SU-DHL-6 (cell line): ENCODE measurements at regions not wholly inside any gene's neighbourhood (a gene's known extent, or its start where the extent isn't known, plus 50 kb on each side); places are given as distances from the start of the nearest gene placed in this dataset.

Experiments
- H2AFZ ChIP-seq: fragments of 200-600 bp; sonication (generic); 2 replicates; pipeline ENCODE4 v1.6.1; 2014; ENCODE audit warnings: low read depth, mild to moderate bottlenecking, moderate library complexity, mixed read lengths, antibody characterized with exemption, low read length; ENCODE audit not compliant: severe bottlenecking
- H3F3A ChIP-seq: fragments of 200-600 bp; shearing (Covaris generic); 2 replicates; pipeline ENCODE4 v1.6.0; 2016; ENCODE audit warnings: antibody characterized with exemption, mild to moderate bottlenecking; ENCODE audit not compliant: insufficient read depth
- H3K27ac ChIP-seq: fragments of 200-600 bp; sonication (generic); 2 replicates; pipeline ENCODE4 v1.5.1; 2016; ENCODE audit warnings: low read depth, mild to moderate bottlenecking, low read length, moderate library complexity, mixed read lengths
- H3K27me3 ChIP-seq: fragments of 200-600 bp; sonication (generic), shearing (Covaris generic); 2 replicates; pipeline ENCODE4 v1.6.0; 2014; ENCODE audit warnings: mild to moderate bottlenecking, low read length
- H3K36me3 ChIP-seq: fragments of 200-600 bp; sonication (generic); 2 replicates; pipeline ENCODE4 v1.6.1; 2014; ENCODE audit warnings: mild to moderate bottlenecking, low read length, mixed read lengths
- H3K4me2 ChIP-seq: fragments of 300-600, 200-600 bp; shearing (Covaris generic), sonication (generic); 2 replicates; pipeline ENCODE4 v1.6.0; 2014; ENCODE audit warnings: low read length, low read depth, mild to moderate bottlenecking; ENCODE audit not compliant: poor library complexity, severe bottlenecking
- H3K4me3 ChIP-seq: fragments of 200-600 bp; sonication (generic); 2 replicates; pipeline ENCODE4 v1.5.1; 2014; ENCODE audit warnings: antibody characterized with exemption, low read length, mild to moderate bottlenecking, mixed read lengths; ENCODE audit not compliant: insufficient read depth, poor library complexity, severe bottlenecking
- H3K79me2 ChIP-seq: fragments of 200-600 bp; sonication (generic); 2 replicates; pipeline ENCODE4 v1.6.1; 2014; ENCODE audit warnings: mild to moderate bottlenecking, low read length, moderate library complexity; ENCODE audit not compliant: insufficient read depth
- H3K9ac ChIP-seq: fragments of 200-600 bp; sonication (generic); 2 replicates; pipeline ENCODE4 v1.7.0; 2014; ENCODE audit warnings: mild to moderate bottlenecking, low read length
- H3K9me2 ChIP-seq: fragments of 200-600 bp; sonication (generic); replicated peaks from 2 replicates; pipeline ENCODE4 v1.6.1; 2014; ENCODE audit warnings: low read length; ENCODE audit not compliant: insufficient read depth
- H3K9me3 ChIP-seq: fragments of 200-600 bp; sonication (generic); 2 replicates; pipeline ENCODE4 v1.6.1; 2014; ENCODE audit warnings: low read length, mixed read lengths; ENCODE audit not compliant: insufficient read depth
- H4K20me1 ChIP-seq: fragments of 200-600 bp; sonication (generic); 2 replicates; pipeline ENCODE4 v1.6.1; 2014; ENCODE audit warnings: low read depth, mild to moderate bottlenecking, antibody characterized with exemption, low read length, moderate library complexity, mixed read lengths
- CTCF ChIP-seq: fragments of 200-600 bp; sonication (generic); IDR thresholded peaks from one replicate; pipeline ENCODE4 v1.5.1; 2017; ENCODE audit warnings: antibody characterized with exemption, mild to moderate bottlenecking, low read length, moderate library complexity; ENCODE audit not compliant: insufficient read depth, poor library complexity, severe bottlenecking
- EZH2phosphoT487 ChIP-seq: fragments of 200-600 bp; sonication (generic), shearing (Covaris generic); conservative IDR thresholded peaks from 2 replicates; pipeline ENCODE4 v1.6.1; 2018; ENCODE audit warnings: mild to moderate bottlenecking, antibody characterized with exemption, low read length, moderate library complexity, mixed read lengths

- Histone ChIP-seq H3K4me3 (no peak overlapping the region), H2AFZ (no peak overlapping the region), H3K36me3 (no peaks in the 10 kb centered on the region), H3K79me2 (no peaks in the 10 kb centered on the region), H3K27me3 (no peaks in the 10 kb centered on the region), H3K27ac (no peak overlapping the region), H3K9me3 (no peaks in the 10 kb centered on the region), H4K20me1 (no peaks in the 10 kb centered on the region), H3K4me2 (no peak overlapping the region), H3K9ac (no peak overlapping the region), H3F3A (no peaks in the 10 kb centered on the region), H3K9me2 (no peaks in the 10 kb centered on the region)
- TF ChIP-seq CTCF (no peak), EZH2phosphoT487 (no peak)
Measured at GRCh38 chr14:104371917-104372316, 207.6 kb upstream of the C14orf180 start.

- H2AFZ ChIP-seq = no peak overlapping the region
- no peak for TF ChIP-seq EZH2phosphoT487
- TF ChIP-seq CTCF = no peak
Measured at GRCh38 chr14:104372390-104373054, 207.0 kb upstream of the C14orf180 start.

GRCh38 chr14:104373055-104373854 lies 206.3 kb upstream of the C14orf180 start:
- Histone ChIP-seq H3K9ac (no peak overlapping the region), H3K4me2 (no peak overlapping the region), H3K79me2 (no peaks in the 10 kb centered on the region), H3K9me3 (no peaks in the 10 kb centered on the region), H3K4me3 (no peak overlapping the region), H3F3A (no peaks in the 10 kb centered on the region), H3K27ac (no peak overlapping the region), H2AFZ (no peak overlapping the region), H4K20me1 (no peaks in the 10 kb centered on the region), H3K27me3 (no peaks in the 10 kb centered on the region), H3K9me2 (no peaks in the 10 kb centered on the region), H3K36me3 (no peaks in the 10 kb centered on the region)
- TF ChIP-seq CTCF (no peak), EZH2phosphoT487 (no peak)

More at GRCh38 chr14:104372390-104373054, 207.0 kb upstream of the C14orf180 start:
- no peak overlapping the region for H3K4me3 ChIP-seq
- no peaks in the 10 kb centered on the region for H3K27me3 ChIP-seq
- no peak overlapping the region for H3K27ac ChIP-seq
- H3K79me2 ChIP-seq = no peaks in the 10 kb centered on the region
- no peaks in the 10 kb centered on the region for H3F3A ChIP-seq
- no peaks in the 10 kb centered on the region for H3K36me3 ChIP-seq
- no peaks in the 10 kb centered on the region for H4K20me1 ChIP-seq
- no peaks in the 10 kb centered on the region for H3K9me2 ChIP-seq
- no peak overlapping the region for H3K9ac ChIP-seq
- no peak overlapping the region for H3K4me2 ChIP-seq
- H3K9me3 ChIP-seq = no peaks in the 10 kb centered on the region
